HK-2 (cell line): ENCODE measurements at regions not wholly inside any gene's neighbourhood (a gene's known extent, or its start where the extent isn't known, plus 50 kb on each side); places are given as distances from the start of the nearest gene placed in this dataset.
"Not testable (repeated sequence)": the region's sequence is repeated elsewhere in the genome, so short reads cannot be mapped to it uniquely, and the experiment has no call there.

Experiments
- DNase-seq: peaks from one replicate; pipeline ENCODE4 v3.0.0-alpha.2; 2018; ENCODE audit not compliant: unreplicated experiment

- DNase-seq = no peak
Observed at GRCh38 chr12:34223640-34224039, 201.3 kb downstream of the ALG10 start.

- DNase-seq = not testable (repeated sequence)
Observed at GRCh38 chr12:34226044-34226443, 203.7 kb downstream of the ALG10 start.

DNA sequence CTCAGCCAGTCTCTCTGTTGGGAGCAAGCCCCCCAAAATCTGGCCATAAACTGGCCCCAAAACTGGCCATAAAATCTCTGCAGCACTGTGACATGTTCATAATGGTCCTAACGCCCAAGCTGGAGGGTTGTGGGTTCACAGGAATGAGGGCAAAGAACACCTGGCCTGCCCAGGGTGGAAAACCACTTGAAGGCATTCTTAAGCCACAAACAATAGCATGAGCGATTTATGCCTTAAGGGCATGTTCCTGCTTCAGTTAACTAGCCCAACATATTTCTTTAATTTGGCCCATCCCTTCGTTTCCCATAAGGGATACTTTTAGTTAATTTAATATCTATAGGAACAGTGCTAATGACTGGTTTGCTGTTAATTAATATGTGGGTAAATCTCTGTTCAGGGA lies 205.8 kb downstream of the ALG10 start:
- DNase-seq = not testable (repeated sequence)

- not testable (repeated sequence) for DNase-seq
Observed at GRCh38 chr12:34229033-34229432, 206.7 kb downstream of the ALG10 start.

- DNase-seq = no peak
Observed at GRCh38 chr12:34233618-34234017, 211.3 kb downstream of the ALG10 start.

GRCh38 chr12:34236073-34236472 lies 213.8 kb downstream of the ALG10 start:
- no peak for DNase-seq

- DNase-seq = no peak
Observed at GRCh38 chr12:34244608-34245007, 222.3 kb downstream of the ALG10 start.

- no peak for DNase-seq
Observed at GRCh38 chr12:34249271-34249670, 227.0 kb downstream of the ALG10 start.

GRCh38 chr12:34251879-34252278 lies 229.6 kb downstream of the ALG10 start:
- not testable (repeated sequence) for DNase-seq

DNA sequence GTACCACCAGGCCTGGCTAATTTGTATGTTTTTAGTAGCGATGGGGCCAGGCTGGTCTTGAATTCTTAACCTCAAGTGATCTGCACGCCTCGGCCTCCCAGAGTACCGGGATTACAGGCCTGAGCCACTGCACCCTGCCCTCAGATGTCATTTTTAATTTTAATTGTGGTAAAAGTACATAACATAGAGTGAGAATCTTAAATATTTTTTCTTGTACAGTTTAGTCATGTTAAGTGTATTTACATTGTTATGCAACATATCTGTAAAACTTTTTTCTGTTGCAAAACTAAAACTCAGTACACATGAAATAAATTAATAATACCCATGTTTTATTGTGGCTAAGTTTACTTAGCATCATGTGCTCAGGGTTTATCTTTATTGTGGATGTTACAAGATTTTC lies 231.4 kb downstream of the ALG10 start:
- no peak for DNase-seq

- DNase-seq = no peak
Observed at GRCh38 chr12:34257093-34257492, 234.8 kb downstream of the ALG10 start.

DNA sequence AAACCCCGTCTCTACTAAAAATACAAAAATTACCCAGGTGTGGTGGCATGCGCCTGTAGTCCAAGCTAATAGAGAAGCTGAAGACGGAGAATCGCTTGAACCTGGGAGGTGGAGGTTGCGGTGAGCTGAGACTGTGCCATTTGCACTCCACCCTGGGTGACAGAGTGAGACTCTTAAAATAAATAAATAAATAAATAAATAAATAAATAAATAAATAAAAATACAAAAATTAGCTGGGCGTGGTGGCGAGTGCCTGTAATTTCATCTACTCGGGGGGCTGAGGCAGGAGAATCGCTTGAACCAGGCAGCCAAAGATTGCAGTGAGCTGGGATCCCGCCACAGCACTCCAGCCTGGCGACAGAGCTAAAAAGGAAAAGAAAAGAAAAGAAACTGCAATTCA lies 239.8 kb downstream of the ALG10 start:
- not testable (repeated sequence) for DNase-seq

DNA sequence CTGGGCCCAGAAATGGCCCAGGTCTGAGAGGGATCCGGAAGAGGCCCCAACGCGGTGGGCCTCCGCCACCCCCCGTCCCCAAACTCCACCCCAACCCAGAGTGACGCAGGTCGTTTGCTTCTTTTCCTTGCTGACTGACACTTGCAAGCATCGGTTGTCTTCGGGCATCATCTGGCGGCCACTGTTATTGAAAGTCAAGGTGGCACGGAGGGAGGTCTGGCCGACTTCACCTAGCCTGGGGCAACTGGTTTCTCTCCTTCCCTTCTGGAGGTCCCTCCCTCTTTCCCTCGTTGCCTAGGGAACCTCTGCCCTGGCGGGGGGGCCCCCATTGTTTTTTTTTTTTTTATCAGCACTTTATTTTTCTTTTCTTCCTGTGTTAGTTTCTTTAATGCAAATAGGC lies 241.8 kb downstream of the ALG10 start:
- no peak for DNase-seq

DNA sequence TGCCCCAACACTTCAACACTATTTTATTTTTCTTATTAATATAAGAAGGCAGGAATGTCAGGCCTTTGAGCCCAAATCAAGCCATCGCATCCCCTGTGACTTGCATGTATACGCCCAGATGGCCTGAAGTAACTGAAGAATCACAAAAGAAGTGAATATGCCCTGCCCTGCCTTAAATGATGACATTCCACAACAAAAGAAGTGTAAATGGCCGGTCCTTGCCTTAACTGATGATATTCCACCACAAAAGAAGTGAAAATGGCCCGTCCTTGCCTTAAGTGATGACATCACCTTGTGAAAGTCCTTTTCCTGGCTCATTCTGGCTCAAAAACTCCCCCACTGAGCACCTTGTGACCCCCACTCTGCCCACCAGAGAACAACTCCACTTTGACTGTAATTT lies 251.4 kb downstream of the ALG10 start:
- not testable (repeated sequence) for DNase-seq

- no peak for DNase-seq
Observed at GRCh38 chr12:34275129-34275528, 252.8 kb downstream of the ALG10 start.

GRCh38 chr12:34286483-34286882 lies 264.2 kb downstream of the ALG10 start:
- no peak for DNase-seq

DNA sequence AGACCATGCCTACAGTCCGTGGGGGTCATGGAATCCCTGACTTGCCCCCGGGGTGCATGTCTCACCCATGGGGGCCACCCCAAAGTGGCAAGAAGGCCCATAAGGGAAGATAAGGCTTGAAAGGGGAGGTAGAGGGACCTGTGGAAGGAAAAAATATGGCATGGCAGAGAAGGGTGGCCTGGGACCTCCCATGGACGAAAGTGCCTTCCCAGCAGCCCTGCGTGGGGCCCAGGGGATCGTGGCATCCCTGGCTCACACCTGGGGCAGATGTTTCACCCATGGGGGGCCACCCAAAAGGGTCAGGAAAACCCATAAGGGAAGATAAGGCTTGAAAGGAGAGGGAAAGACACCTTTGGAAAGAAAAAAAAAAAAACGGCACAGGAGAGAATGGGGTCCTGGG lies 264.6 kb downstream of the ALG10 start:
- no peak for DNase-seq

- DNase-seq = no peak
Observed at GRCh38 chr12:34287437-34287836, 265.1 kb downstream of the ALG10 start.

DNA sequence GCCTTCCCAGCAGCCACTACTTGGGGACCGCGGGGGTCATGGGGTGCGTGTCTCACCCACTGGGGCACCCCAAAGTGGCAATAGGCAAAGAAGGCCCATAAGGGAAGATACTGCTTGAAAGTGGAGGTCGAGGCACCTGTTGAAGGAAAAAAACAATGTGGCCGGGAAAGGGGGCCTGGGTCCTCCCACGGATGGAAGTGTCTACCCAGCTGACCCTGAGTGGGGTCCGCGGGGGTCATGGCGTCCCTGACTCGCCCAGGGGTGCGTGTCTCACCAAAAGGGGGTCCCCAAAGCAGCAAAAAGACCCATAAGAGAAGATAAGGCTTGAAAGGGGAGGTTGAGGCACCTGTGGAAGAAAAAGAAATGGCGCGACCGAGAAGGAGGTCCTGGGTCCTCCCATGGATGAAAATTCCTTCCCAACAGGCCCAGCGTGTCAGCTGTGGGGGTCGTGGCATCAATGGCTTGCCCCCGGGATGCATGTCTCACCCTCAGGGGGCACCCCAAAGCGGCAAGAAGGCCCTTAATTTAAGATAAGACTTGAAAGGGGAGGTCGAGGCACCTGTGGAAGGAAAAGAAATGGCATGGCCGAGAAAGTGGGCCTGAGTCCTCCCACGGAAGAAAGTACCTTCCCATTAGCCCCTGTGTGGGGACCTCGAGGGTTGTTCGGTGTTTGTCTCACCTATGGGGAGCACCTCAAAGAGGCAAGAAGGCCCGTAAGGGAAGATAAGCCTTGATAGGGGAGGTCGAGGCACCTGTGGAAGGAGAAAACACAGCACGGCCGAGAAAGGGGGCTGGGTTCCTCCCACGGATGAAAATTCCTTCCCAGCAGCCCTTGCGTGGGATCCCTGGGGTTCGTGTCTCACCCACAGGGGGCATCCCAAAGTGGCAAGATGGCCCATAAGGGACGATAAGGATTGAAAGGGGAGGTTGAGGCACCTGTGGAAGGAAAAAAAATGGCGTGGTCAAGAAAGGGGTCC lies 266.0 kb downstream of the ALG10 start:
- no peak for DNase-seq

DNA sequence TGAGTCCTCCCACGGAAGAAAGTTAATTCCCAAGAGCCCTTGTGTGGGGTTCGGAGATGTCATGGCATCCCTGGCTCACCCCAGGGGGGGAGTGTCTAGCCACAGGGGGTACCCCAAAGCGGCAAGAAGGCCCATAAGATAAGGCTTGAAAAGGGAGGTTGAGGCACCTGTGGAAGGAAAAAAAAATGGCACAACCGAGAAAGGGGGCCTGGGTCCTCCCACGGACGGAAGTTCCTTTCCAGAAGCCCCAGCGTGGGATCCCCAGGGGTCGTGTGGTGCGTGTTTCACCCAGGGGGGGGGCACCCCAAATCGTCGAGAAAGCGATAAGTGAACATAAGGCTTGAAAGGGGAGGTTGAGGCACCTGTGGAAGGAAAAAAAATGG lies 266.7 kb downstream of the ALG10 start:
- DNase-seq = no peak

GRCh38 chr12:34289431-34290380 lies 267.4 kb downstream of the ALG10 start:
- DNase-seq = no peak

GRCh38 chr12:34290381-34290995 lies 268.2 kb downstream of the ALG10 start:
- DNase-seq = no peak
